NB4 (cell line): ENCODE measurements at regions not wholly inside any gene's neighbourhood (a gene's known extent, or its start where the extent isn't known, plus 50 kb on each side); places are given as distances from the start of the nearest gene placed in this dataset.

Experiments
- DNase-seq: peaks from one replicate; pipeline ENCODE4 v3.0.0; 2010; ENCODE audit warnings: low read depth
- H3K4me3 ChIP-seq: one replicate; pipeline ENCODE4 v1.5.1; 2011; ENCODE audit warnings: mild to moderate bottlenecking, low read depth, low read length, moderate library complexity
- CTCF ChIP-seq: IDR thresholded peaks from one replicate; pipeline ENCODE4 v1.5.1; 2012; ENCODE audit warnings: low read depth, low read length
- MAX ChIP-seq: IDR thresholded peaks from 2 replicates; pipeline ENCODE4 v1.6.1; 2011; ENCODE audit warnings: low read depth, low read length
- MYC ChIP-seq: IDR thresholded peaks from 2 replicates; pipeline ENCODE4 v1.6.1; 2011; ENCODE audit warnings: low read depth, low read length
- POLR2A ChIP-seq: IDR thresholded peaks from 2 replicates; pipeline ENCODE4 v1.6.1; 2011; ENCODE audit warnings: mild to moderate bottlenecking; ENCODE audit not compliant: insufficient read length; ENCODE audit errors: extremely low read depth

DNA sequence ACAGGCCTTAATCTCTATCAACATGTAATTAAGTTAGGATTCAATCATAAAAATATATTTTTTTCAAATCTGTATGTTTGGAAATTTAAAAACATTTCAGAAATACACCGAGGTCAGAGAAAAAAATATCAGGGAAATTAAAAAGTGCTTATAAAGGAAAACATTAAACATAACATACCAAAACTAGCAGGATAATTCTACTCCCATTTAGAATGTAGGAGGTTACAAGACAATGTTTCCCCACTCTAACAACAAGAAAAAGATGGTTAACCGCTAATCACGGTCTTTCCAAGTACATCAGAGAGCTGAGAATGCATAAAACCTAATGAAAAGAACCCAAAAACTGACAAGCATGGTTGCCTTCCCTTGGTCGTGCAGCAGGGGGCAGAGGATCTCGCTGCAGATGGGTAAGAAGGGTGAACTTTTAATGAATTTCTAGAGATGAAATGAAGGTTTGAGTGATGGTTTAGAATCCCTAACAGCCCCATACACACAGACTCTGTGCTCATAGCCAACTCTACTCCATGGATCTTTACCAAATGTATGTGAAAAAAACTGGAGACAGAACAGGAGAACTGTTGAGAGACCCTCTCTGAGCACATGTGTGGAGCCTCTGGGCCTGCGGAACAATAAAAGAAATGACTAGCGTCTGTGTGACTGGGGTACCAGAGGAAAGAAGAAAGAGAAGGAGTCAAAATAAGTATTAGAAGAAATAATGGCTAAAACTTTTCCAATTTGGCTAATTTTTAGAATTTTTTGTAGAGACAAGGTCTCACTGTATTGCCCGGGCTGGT is 51.3 kb upstream of the LSM14A start:
- TF ChIP-seq CTCF (peak; percentile 64), MAX (no peak), MYC (no peak), POLR2A (no peak)
- H3K4me3 ChIP-seq, result no peak overlapping the region
- peak; percentile 63 for DNase-seq
